ENCODE measurements at regions not wholly inside any gene's neighbourhood (a gene's known extent, or its start where the extent isn't known, plus 50 kb on each side); places are given as distances from the start of the nearest gene placed in this dataset.
A peak's percentile ranks its signal among the peaks of the same experiment; 100 is the strongest.

DNA sequence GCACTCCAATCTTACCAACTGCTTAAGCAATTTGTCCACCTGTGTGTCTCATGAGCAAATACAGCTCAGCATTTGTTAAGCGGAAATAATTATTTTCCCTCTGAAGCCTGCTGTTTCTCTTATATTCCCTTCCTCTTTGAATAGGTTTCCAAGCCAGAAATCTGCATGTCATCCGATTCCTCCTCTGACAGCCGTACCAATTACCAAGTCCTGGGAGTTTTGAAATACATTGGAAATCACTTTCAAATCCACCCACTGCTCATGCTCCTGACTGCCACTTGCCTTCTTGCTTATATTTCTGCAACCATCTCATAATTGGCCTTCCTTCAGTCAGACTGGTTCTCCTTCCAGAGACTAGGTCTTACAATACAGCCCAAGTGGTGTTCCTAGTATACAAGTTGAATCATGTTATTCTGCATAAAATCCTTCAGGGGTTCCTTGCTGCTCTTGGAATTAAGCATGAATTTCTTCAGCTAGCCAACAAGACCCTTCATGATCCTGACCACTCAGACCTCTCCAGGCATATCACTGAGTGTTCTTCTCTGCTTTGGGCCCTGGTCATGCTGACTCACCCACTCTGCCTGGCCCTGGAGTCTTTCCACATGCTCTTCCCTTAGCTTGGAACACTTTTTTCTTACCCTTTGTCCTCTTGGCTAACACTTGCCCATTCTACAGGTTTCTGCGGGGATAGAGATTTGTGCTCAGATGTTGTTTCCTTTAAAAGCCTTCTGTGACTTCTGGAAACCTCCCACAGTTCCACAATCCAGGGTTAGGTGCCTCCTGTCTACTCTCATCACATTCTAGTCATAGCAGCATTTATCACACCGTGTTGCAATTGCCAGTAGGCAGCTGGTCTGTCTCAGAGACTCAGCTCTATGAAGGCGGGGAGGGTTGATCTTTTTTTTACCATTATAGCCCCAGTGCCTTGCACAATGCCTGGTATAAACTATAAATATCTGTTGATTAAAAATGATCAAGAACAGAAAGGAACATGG is 157.6 kb downstream of the ARL6IP6 start:
- no peak for DNase-seq (ENCODE audit: low spot score)

DNA sequence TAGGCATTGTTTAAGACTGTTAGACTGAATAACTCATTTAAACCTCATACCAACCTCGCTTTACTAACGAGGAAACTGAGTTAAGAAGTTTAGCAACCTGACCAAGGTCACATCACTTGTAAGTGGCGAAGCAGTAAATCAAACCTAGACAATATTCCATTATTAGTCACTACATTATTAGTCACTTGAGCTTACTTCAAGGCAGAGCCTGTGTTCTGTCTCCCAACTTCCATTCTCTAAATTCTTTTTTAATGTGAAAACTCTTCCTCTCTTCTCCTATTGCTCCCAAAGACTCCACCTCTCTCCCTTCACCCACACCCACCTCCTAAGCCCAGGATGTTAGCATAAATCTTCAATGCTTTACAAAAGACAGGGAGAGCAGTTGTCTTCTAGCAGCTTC is 156.5 kb downstream of the ARL6IP6 start:
- no peak for DNase-seq (ENCODE audit: low spot score)

DNA sequence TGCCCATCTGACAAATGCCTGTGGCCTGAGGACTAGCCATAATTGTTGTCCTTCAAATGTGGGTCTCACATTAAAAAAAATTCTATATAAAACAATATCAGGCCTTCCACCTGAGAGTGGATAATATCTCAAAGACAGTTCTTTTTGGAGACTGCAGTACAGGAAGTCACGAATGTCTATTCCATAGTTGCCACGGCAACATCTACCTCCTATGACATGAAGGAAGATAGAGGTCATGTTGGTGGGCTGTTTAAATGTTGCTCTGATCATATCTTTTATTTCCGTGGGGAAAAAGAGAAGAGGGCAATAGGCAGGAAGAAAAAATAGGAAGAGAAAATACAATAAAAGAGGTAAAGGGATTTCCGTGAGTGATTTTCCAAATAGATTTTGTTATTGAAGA is 151.8 kb downstream of the ARL6IP6 start:
- DNase-seq (ENCODE audit: low spot score): no peak

DNA sequence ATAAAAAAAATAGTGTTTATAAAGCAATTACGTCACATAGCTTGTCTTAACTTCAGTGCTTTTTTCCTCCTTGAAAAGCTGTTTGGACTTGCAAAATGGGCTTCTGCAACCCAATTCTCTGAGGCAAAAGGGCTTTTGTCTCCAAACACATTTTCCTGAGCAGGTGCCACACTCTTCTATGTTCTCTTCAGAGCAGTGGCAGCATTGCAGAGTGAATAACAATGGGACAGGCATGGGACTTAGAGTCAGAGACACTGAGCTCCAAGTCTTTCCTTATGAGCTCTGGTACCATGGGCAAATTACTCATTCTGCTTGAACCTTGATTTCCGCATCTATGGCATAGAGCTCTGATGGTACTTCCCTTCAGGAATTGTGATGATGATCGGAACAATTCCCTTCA is 149.0 kb downstream of the ARL6IP6 start:
- DNase-seq (ENCODE audit: low spot score): no peak

DNA sequence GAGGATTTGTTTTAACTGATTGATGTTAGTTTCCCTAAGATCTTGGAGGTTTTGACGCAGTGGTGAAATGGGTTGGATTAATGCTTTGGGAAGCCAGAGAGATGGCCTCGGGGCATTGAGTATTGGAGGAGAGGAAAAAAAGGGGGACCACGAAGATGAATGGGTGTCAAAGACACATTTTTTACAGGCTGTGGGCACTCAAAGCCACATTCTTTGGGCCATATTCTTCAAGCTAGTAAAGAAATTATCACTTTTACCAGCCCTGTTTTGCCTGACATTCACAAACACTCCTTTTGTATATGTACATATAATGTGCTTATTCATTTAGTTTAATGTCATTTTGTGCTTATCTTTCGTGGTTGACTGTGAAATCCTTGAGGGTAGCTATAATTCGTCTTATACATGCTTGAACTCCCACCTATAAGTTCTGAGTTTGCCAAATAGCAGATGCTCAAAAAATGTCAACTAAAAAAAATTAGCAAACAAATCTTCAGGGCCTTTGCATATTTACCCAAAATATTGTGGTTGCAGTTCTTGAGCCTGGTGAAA is 146.3 kb downstream of the ARL6IP6 start:
- DNase-seq (ENCODE audit: low spot score): no peak

DNA sequence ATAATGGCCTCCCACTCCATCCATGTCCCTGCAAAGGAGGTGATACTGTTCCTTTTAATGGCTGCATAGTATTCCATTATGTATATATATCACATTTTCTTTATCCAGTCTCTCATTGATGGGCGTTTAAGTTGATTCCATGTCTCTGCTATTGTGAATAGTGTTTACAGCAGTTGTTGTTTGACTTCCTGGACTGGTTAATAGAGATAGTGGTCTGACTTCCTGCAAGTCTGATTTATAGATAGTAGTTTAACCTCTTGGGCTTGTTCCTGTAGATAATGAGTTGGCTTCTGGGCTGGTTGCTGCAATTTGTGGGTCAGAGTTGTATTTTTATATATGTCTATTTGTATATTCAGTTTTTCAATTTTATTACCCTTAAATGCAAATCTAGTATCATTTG is 145.4 kb downstream of the ARL6IP6 start:
- no peak for DNase-seq (ENCODE audit: low spot score)

DNA sequence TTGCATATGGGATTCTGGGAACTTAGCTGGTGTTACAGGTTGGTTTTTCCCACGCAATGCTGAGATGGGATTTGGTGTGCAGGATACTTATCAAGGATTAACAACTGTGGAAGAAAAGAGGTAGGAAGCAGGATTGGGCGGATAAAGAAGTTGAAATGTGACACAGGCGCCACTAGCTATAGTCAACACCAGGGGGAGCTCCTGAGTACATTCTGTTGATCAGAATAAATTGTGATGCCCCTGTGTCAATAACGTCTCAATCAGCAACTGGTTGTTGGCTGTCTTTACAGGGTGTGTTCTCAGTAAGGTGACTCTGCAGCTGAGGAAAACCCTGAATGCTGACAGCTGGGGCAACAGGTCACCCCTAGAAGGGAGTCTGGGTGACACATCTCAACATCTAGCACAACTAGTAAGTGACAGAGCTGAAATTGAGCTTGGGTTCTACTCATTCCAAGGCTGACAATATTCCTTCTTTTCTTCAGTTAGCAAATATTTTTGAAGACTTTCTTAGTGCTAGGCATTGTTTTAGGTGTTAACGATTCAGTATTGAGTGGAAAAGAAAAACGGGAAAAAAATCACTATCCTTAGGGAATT is 143.0 kb downstream of the ARL6IP6 start:
- peak; percentile 26 for DNase-seq (ENCODE audit: low spot score)

DNA sequence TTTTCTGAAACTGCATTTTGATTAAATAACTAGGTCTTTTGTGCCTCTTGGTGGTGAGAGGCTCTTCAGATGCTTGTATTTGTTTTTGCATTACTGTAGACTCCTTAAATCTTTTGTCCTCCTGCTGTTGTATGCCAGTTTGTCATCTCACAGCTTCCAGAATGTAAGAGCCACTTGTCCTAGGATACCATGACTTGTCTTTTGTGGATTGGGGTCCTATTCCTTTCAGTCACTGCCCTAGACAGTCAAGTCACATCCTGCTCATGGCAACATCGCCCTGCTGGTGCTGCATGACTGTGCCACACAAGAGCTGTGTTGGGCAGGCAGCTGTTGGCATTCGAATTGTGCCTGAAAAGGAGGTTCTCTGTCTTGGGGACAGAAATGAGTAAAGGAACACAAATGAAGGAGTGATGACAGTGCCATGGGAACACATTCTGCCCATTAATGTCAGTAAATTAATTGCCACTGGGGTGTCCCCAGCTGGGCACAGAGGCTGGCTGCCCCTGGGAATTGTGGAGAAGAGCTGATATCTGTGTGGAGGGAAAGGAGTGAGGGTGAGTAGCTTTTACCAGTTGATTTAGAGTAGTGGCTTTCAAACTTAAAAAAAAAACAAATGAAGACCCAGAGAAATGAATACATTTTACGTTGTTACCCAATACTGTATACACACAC is 140.3 kb downstream of the ARL6IP6 start:
- no peak for DNase-seq (ENCODE audit: low spot score)

DNA sequence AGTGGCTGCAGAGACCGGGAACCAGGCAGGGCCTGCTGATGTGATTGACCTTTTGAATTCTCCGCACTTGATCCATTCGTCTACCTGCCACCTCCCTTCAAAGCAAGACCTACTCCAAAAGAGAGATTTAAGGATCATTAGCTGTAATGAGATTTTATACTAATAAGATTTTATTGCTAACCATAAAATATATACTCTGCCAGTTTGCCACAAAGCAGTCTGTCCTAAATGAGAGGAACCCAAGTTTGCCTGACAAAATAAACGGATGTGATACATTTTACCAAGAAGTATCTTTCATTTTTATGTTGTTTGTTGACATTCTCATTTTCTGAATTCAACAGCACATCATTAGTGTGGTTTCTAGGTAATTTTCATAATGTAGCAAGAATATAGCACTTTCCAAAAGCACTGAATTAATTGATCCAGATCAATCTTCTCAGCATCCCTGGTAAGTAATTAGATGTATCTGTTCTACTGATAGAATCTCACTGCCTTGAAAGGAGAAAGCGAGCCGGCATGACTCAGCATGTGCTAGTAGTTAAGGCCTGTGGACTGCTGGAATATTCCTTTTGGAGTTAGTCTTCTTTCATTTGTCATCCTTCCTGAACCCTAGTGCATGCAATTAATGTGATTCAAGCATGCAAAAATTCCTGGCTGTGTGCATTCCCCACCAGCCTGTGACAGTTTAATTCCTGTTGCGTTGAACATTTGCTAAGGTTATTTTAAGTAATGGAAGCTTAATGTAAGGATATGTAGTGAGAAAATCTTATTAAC is 128.5 kb downstream of the ARL6IP6 start:
- peak; percentile 81 for DNase-seq (ENCODE audit: low spot score)

DNA sequence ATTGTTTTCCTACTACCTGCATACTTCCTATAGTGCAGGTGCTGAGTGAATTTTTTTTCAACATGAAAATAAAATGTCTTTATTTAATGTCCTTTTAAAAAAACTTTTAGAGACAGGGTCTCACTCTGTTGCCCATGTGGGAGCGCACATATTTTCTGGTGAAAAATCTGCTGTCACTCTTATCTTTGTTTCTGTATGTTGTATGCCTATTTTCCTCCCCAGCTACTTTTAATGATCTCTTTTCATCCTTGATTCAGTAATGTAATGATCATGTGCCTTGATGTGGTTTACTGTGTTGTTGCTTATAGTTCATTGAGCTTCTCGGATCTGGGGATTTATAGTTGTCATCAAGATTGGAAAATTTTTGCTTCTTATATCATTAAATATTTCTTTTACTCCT is 117.3 kb downstream of the ARL6IP6 start:
- DNase-seq (ENCODE audit: low spot score): no peak

DNA sequence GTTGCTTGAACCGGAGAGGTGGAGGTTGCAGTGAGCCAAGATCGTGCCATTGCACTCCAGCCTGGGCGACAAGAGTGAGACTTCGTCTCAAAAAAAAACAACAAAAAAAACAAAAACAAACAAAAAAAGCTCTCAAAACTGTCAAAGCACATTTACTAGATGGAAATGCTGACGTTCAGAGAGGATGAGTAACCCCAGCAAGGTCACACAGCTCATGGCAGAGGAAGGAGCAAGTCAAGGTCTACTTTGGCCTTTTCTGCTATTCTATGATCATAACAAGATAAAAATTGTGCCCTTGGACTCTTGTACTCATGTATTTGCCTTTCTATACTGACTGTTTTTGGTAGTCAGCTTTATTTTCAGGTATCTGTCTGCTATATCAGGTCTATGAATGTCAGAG is 109.5 kb downstream of the ARL6IP6 start:
- no peak for DNase-seq (ENCODE audit: low spot score)

DNA sequence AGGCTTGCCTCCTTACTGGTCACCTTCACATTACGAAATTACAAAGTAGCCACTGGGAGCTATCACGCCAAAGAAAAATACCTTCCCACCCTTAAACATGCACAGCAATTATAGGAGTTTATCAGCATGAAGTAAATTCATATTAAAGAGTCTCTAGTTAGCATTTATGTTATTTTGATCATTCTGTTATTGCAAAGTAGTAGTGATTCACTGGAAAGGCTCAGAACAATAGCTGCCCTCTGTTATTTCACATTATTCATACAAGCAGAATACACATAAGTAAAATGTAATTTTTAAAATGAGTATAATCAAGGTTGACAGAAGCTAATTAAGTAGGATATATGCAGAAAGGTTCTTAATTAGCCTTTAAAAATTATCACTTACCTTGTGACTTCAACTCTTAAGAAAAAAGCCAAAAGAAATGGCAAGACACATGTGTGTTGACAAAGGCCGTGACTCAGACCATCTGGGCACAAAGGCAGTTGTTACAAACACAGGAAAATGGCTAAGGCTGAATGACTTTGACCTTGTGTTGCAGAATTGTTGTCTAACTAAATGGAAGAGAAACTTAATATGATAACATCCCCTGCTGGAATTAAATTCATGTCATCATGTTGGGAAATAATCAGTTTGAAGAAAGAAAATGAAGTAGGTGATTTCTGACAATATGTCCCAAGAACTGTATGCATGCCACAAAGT is 108.3 kb downstream of the ARL6IP6 start:
- no peak for DNase-seq (ENCODE audit: low spot score)

DNA sequence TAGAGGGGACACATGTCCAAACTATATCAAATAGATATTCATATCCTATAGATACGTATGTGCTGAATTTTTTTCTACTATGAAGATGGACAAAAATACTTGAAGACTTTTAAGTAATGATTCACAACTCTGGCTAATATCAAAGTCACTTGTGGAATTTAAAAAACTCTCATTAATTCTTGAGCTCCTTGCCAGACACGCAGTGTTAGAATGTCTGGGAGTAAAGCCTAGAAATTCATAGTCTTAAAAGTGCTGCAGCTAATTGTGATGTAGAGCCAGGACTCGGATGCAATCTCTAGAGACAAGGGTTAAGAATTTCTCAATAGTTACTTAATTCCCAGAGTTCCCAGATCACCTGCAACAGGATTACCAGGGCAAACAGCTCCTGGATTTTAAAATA is 107.4 kb downstream of the ARL6IP6 start:
- DNase-seq (ENCODE audit: low spot score): no peak

DNA sequence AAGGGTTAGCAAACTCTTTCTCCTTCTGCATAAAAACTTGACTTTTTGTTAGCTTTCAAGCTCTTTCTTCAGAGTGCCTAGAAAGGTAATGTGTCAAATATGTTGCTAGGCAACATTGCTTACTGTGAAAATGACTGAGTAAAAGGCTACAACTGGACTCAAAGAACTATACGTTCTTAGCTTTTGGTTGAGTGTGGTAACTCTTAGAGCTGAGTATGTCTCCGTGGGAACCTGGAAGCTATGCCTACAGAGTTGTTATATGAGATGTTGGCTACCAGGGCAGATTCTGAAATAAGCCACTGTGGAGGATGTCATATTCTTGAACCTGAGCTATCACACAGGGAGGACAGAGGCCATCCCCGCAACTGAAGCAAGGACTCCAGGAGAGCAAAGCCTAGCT is 105.5 kb downstream of the ARL6IP6 start:
- no peak for DNase-seq (ENCODE audit: low spot score)

DNA sequence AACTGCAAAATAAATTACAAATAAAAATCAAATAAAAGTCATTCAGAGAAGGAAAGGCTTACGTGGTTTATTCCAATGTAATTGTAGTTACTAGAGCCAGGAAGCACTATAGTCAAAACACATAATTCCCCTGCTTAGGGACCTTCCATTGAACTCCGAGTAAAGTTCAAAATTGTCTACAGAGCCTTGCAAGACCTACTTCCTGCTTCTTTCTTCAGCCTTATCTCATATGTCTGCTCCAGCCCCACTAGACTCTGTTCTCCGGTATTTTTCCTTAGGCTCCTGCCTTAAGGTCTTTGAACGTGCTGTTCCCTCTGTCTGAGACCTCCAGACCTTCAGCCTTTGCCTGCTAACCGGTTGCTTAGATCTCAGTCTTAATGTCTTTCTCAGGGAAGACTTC is 104.3 kb downstream of the ARL6IP6 start:
- DNase-seq (ENCODE audit: low spot score): no peak

DNA sequence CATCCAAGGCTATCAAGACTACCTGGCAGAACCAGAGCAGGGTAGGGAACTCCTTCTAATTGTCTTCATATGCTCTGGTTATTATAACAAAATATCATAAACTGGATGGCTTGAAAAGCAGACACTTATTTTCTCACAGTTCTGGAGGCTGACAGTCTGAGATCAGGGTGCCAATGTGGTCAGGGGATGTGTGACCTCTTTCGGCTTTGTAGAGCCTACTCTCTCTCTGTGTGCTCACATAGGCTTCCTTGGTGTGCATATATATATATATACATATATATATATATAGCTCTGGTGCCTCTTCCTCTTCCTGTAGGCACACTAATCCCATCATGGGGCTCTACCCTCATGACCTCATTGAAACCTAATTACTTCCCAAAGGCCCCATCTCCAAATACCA is 101.6 kb downstream of the ARL6IP6 start:
- DNase-seq (ENCODE audit: low spot score): no peak

DNA sequence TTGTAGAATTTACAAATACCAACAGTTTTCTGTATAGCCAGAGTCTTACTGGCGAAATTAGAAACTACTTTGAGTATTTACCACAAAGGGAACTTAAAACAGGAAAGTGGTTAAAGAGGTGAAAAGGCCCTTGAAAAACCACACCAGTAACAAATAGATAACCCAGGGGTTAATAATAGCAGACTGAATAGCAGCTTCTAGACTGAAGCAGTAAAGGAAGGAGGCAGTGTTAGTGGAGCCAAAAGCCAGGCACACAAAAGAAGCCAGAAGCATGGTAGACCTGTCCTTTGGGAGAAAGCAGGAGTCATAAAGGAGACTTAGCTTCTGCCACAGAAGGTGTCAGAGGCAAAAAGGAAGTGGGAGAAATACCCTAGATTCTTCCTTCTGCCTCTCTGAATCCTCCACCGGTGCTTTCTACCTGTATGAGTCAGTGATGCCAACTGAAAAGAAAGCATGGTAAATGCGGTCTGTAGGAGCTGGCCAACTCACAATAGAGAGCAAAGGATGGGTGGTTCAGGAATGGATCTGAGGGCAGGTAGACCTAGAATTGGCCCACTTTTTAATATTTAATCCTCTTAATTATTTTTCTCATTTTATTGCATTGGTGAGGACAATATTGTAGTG is 97.3 kb downstream of the ARL6IP6 start:
- DNase-seq (ENCODE audit: low spot score): no peak

DNA sequence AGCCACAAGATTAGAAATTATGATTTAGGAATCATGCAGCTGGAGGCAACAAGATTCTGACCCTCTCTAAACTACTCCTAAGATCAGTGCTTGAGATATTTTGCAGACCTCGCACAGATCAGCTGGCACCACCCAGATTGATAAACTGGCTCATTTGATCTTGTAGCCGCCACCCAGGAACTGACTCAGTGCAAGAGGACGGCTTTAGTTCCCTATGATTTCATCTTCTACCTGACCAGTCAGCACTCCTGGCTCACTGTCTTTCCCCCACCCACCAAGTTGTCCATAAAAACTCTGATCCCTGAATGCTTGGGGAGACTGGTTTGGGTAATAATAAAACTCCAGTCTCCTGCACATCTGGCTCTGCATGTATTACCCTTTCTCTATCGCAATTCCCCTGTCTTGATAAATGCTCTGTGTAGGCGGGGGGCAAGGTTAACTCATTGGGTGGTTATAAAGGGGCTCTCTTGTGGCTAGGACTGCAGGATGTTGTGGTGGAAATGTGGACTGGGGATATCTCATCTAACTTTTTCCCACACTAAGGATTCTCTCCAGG is 96.1 kb downstream of the ARL6IP6 start:
- no peak for DNase-seq (ENCODE audit: low spot score)

DNA sequence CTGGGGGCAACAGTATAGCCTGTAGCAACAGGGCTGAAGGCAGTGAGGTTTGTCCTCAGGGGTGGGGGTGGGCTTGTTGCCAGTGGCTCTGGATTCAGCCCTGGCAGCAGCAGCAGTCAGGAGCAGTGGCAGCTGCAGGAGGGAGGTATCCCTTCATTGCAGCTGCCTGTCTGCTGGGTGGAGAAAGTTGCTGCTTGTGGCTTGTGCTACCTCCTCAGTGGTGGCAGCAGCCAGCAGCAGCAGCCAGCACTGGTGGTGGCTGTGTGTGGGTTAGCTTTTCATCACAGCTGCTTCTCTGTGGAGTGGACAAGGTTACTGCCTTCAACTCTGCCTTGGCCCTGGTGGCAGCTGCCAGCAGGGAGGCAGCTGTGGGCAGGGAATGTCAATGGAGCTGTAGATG is 94.9 kb downstream of the ARL6IP6 start:
- DNase-seq (ENCODE audit: low spot score): no peak

Data from SK-N-DZ (cell line).